ENCODE measurements at regions not wholly inside any gene's neighbourhood (a gene's known extent, or its start where the extent isn't known, plus 50 kb on each side); places are given as distances from the start of the nearest gene placed in this dataset.
"Not testable (repeated sequence)": the region's sequence is repeated elsewhere in the genome, so short reads cannot be mapped to it uniquely, and the experiment has no call there.

DNA sequence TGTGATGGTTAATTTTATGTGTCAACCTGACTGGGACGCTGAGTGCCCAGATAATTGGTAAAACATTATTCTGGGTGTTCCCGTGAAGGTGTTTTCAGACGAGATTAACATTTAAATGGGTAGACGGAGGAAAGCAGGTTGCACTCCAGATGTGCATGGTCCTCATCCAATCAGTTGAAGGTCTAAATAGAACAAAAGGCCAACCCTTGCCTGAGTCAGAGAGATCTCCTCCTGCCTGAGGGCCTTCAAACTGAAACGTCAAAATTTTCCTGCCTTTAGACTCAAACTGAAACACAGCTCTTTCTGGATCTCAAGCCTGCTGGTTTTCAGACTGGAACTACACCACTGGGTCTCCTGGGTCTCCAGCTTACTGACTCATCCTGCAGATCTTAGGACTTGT, 73.5 kb downstream of the NPIPA8 start:
- not testable (repeated sequence) for H3K9me3 Mint-ChIP-seq; H3K27me3 Mint-ChIP-seq; H3K27ac Mint-ChIP-seq; H3K4me1 Mint-ChIP-seq (ENCODE audit: low read depth); H3K4me3 Mint-ChIP-seq; H3K36me3 Mint-ChIP-seq (ENCODE audit: low read depth)

DNA sequence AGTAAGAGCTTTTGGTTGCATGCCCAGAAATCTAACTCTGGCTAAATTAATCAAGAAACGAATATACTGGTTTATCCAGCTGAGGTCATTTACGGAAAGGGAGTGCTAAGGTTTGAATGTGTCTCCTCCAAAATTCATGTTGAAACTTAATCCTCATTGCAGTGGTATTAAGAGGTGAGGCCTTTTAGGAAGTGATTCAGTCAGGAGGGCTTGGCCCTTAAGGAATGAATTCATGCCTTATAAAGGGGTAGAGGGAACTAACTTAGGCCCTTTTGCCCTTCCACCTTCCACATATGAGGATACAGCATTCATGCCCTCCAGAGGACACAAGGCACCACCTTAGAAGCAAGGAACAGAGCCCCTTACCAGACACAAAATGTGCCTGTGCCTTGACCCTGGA, 74.7 kb downstream of the NPIPA8 start:
- H3K36me3 Mint-ChIP-seq (ENCODE audit: low read depth); H3K9me3 Mint-ChIP-seq; H3K4me3 Mint-ChIP-seq; H3K27me3 Mint-ChIP-seq; H3K27ac Mint-ChIP-seq; H3K4me1 Mint-ChIP-seq (ENCODE audit: low read depth): not testable (repeated sequence)

DNA sequence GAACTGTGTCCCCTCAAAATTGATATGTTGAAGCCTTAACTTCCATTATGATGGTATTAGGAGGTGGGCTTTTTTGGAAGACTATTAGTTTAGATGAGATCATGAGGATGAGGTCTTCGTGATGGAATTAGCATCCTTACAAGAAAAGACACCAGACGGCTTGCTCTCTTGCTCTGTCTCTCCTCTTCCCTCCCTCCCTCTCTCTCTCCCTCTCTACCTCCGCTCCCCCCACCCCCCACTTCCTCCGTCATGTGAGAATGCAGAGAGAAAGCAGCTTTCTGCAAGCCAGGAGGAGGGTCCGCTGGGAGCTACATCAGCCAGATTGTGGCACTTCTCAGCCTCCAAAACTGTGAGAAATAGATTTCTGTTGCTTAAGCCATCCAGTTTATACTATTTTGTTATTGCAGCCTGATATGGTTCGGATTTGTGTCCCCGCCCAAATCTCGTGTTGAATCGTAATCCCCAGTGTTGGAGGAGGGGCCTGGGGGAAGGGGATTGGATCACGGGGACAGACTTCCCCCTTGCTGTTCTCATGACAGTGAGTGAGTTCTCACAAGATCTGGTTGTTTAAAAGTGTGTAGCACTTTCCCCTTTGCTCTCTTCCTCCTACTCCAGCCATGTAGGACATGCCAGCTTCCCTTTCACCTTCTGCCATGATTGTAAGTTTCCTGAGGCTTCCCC, 76.9 kb downstream of the NPIPA8 start:
- not testable (repeated sequence) for H3K27ac Mint-ChIP-seq; H3K4me1 Mint-ChIP-seq (ENCODE audit: low read depth); H3K4me3 Mint-ChIP-seq; H3K36me3 Mint-ChIP-seq (ENCODE audit: low read depth); H3K27me3 Mint-ChIP-seq; H3K9me3 Mint-ChIP-seq

DNA sequence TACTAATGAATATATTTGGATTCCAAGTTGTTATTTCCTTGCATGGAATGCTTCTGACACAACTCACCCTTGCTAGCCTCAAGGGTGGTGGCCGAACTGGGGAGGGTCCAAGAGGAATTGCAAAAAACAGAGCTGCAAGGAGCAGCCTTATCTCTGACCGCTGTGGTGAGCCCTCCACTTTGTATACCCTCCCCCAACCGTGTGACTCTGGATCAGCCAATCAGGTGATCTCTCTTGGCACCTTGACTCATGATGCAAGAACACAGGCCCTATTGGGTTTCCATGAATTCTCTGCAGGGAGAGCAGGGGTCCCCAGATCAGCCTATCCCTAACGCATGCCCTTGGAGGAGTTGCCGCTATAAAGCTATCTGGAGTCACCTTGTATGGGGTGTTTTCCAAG, 83.6 kb downstream of the NPIPA8 start:
- not testable (repeated sequence) for H3K27ac Mint-ChIP-seq; H3K9me3 Mint-ChIP-seq; H3K36me3 Mint-ChIP-seq (ENCODE audit: low read depth); H3K27me3 Mint-ChIP-seq; H3K4me3 Mint-ChIP-seq; H3K4me1 Mint-ChIP-seq (ENCODE audit: low read depth)

DNA sequence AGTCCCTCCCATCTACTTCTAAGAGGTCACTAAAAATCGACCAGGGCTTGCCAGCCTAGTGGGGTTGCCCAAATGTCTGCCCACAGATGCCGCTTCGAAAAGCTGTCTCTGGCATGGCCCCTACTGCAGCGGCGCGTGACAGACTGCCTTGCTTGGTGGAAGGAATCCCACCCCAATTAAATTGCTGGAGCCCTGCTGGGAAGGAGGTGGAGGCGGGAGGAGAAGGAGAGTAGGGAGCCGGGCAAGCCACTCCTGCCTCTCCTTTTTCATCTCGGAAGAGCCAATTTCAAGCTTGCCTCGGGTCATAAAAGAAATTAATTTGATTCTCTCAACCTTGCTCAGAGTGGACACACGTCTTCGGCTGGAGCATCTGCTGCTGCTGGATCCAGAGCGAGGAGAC, 106.0 kb downstream of the NPIPA8 start:
- not testable (repeated sequence) for H3K4me1 Mint-ChIP-seq (ENCODE audit: low read depth); H3K36me3 Mint-ChIP-seq (ENCODE audit: low read depth); H3K27ac Mint-ChIP-seq; H3K4me3 Mint-ChIP-seq; H3K9me3 Mint-ChIP-seq; H3K27me3 Mint-ChIP-seq

DNA sequence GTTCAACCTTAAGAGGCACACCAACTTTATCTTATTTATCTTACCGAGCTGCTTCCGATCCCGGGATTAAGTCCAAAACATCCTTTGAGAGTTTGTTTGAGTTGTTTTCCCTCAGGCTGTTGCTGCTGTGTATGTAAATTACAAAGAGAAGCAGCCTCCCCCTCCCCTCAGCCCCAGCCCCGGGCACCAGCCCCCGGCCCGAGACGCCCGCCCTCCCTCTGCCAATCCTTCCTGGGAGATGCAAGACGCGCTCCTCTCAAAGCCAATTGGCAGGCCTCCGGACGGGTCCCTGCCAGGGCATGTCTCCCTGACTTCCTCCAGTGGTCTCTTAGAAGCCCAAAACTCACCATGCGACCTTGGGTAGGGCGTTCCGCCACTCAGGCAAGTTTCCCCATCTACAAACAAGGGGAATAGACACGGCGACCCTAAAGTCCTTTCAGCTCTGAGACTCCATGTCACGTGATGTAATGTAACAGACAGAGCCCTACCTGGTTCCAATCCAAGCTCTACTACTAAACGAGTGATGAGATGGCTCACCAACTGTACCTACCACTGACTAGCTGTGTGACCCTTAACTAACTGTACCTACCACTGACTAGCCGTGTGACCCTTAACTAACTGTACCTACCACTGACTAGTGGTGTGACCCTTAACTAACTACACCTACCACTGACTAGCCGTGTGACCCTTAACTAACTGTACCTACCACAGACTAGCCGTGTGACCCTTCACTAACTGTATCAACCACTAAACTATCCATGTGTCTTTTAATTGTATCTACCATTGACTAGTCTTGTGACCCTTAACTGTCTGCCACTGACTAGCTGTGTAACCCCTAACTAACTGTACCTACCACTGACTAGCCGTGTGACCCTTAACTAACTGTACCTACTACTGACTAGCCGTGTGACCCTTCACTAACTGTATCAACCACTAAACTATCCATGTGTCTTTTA, 114.2 kb downstream of the NPIPA8 start:
- not testable (repeated sequence) for H3K4me1 Mint-ChIP-seq (ENCODE audit: low read depth); H3K27ac Mint-ChIP-seq; H3K27me3 Mint-ChIP-seq; H3K4me3 Mint-ChIP-seq; H3K36me3 Mint-ChIP-seq (ENCODE audit: low read depth); H3K9me3 Mint-ChIP-seq

DNA sequence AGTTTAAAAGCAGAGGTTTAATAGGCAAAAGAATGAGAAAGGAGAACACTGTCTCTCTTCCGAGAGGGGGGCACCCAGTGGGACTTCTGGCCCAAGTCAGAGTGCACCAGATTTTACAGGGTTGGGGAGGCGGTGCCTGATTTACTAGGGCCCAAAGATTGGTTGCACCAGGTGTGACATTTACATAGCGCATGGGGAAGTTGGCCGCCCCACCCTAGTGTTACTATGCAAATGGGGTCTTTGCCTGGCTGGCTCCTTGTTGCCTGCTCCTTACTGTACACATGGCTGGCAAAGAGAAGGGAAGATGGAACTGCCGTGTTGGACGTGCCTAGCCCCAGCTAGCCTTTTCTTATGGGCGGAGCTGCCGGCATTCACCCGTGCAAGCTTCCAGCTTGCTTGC, 118.8 kb downstream of the NPIPA8 start:
- not testable (repeated sequence) for H3K4me3 Mint-ChIP-seq; H3K4me1 Mint-ChIP-seq (ENCODE audit: low read depth); H3K27ac Mint-ChIP-seq; H3K9me3 Mint-ChIP-seq; H3K27me3 Mint-ChIP-seq; H3K36me3 Mint-ChIP-seq (ENCODE audit: low read depth)

DNA sequence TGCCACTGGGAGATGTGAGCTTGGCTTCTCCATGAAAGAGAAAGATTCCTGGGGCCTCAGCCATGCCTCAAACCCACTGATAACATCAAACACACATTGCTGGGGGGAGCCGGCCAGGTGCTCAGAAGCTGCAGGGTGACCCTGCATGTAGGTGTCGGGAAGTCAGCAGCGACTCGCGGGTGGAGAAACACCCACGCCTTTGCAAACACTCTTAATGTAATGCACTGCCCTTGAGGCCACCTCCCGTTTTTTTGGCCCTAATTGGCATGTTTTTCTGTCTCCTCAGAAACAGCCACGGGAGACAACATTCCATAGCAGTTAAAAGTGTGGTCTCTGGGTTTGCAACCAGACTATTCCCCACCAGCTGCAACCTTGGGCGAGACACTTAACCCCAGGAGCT, 119.7 kb downstream of the NPIPA8 start:
- not testable (repeated sequence) for H3K4me3 Mint-ChIP-seq; H3K9me3 Mint-ChIP-seq; H3K27me3 Mint-ChIP-seq; H3K36me3 Mint-ChIP-seq (ENCODE audit: low read depth); H3K27ac Mint-ChIP-seq; H3K4me1 Mint-ChIP-seq (ENCODE audit: low read depth)

DNA sequence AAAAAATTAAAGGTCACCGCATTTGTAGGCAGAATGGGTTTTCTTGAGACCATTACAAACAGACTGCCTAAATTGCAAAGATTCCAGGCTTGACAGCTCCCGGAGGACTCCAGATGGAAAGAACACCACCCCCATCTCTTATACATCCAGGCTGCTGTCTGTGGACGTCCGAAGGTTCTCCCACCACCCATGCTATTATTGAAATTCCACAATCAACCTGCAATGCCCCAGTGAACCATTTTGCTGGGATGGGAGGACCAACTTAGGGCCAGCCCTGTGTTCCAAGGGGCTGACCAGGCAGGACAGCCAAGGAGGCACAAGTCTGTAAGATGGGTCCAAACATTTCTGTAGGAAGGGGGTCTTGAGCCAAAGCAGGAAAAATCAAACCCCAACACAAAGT, 122.7 kb downstream of the NPIPA8 start:
- H3K4me1 Mint-ChIP-seq (ENCODE audit: low read depth); H3K36me3 Mint-ChIP-seq (ENCODE audit: low read depth); H3K27ac Mint-ChIP-seq; H3K27me3 Mint-ChIP-seq; H3K9me3 Mint-ChIP-seq; H3K4me3 Mint-ChIP-seq: not testable (repeated sequence)

DNA sequence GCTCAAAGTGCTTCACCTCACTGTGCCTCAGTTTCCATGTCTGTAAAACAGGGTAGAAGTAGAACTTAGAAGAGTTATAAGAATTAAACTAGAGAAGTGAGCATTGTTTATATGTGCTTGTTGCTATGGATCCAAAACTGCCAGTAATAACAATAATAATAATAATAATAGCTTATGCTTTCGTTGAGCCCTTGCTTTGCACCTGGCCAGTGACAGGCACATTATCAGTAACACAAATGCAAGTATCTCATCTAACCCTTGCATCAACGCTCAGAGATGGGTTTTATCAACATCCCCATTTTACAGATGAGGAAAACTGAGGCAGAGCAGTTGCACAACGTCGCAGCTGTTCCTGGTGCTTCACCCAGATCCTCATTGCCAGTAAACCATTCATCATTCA, 125.0 kb downstream of the NPIPA8 start:
- not testable (repeated sequence) for H3K4me1 Mint-ChIP-seq (ENCODE audit: low read depth); H3K27ac Mint-ChIP-seq; H3K4me3 Mint-ChIP-seq; H3K36me3 Mint-ChIP-seq (ENCODE audit: low read depth); H3K27me3 Mint-ChIP-seq; H3K9me3 Mint-ChIP-seq

DNA sequence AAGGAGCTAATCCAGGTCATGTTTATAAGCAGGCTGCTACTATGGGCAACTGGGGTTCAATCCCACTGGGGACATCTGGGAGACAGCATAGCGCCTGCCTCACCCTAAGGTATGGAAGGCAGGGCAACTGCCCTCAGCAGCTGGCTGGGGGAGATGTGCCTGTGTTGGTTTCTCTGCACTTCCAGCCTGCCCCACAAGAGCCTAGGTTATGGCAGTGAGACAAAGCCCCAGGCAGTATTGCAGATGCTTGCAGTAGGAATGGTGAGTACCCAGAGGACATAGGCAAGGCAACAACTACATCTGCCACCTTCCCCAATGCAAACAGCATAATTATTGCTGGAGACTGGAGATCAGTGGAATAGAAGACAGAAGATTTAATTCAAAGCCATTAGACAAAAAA, 131.8 kb downstream of the NPIPA8 start:
- H3K27me3 Mint-ChIP-seq; H3K4me3 Mint-ChIP-seq; H3K9me3 Mint-ChIP-seq; H3K4me1 Mint-ChIP-seq (ENCODE audit: low read depth); H3K36me3 Mint-ChIP-seq (ENCODE audit: low read depth); H3K27ac Mint-ChIP-seq: not testable (repeated sequence)

DNA sequence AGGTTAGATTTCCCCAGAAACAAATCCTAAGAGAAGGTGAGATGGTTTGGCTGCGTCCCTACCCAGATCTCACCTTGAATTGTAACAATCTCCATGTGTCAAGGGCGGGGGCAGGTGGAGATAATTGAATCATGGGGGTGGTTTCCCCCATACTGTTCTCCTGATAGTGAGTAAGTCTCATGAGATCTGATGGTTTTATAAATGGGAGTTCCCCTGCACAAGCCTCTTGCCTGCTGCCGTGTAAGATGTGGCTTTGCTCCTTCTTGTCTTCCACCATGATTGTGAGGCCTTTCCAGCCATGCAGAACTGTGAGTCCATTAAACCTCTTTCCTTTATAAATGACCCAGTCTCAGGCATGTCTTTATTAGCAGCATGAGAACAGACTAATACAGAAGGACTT, 132.2 kb downstream of the NPIPA8 start:
- not testable (repeated sequence) for H3K4me3 Mint-ChIP-seq; H3K36me3 Mint-ChIP-seq (ENCODE audit: low read depth); H3K27ac Mint-ChIP-seq; H3K27me3 Mint-ChIP-seq; H3K4me1 Mint-ChIP-seq (ENCODE audit: low read depth); H3K9me3 Mint-ChIP-seq

DNA sequence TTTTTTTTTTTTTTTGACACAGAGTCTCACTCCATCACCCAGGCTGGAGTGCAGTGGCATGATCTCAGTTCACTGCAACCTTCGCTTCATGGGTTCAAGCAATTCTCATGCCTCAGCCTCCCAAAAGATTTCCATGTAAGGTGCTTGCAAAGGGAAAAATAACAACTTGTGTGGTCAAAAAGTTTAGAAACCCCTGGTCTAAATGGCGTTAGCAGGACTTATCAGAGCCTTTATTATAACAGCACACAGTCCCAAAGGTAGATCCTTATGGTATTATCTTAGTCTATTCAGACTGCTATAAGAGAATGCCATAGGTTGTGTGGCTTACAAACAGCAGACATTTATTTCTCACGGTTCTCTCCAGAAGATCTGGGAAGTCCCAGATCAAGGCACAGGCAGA, 135.0 kb downstream of the NPIPA8 start:
- H3K4me3 Mint-ChIP-seq; H3K27me3 Mint-ChIP-seq; H3K27ac Mint-ChIP-seq; H3K36me3 Mint-ChIP-seq (ENCODE audit: low read depth); H3K9me3 Mint-ChIP-seq; H3K4me1 Mint-ChIP-seq (ENCODE audit: low read depth): not testable (repeated sequence)

DNA sequence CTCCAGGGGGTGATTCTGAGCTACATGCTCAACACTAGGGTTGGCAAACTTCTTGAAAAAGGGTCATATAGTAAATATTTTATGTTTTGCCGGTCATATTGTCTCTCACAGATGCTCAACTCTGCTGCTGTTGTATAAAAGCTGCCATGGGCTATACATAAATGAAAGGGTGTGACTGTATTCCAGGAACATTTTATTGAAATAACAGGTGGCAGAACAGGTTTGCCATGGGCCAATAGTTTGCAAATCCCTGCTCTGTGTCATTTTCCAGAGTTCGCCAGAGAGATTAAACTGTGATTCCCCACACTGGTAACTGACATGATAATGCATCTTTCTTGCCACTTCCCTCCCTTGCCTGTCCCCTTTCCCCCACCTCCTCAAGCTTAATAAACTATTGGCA, 144.1 kb downstream of the NPIPA8 start:
- not testable (repeated sequence) for H3K36me3 Mint-ChIP-seq (ENCODE audit: low read depth); H3K27me3 Mint-ChIP-seq; H3K27ac Mint-ChIP-seq; H3K4me3 Mint-ChIP-seq; H3K9me3 Mint-ChIP-seq; H3K4me1 Mint-ChIP-seq (ENCODE audit: low read depth)

DNA sequence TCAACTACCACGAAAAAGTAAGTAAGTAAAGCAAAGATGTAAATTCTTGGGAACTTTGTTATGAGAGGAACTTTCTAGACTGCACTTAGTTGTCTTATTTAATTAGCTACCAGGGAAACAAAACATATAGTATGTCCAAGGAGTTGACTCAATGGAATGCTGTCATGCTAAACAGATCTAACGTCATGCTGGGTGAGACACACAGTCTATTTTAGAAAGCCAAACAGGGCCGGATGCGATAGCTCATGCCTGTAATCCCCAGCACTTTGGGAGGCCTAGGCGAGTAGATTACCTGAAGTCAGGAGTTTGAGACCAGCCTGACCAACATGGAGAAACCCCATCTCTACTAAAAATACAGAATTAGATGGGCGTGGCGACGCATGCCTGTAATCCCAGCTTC, 146.4 kb downstream of the NPIPA8 start:
- H3K4me1 Mint-ChIP-seq (ENCODE audit: low read depth); H3K4me3 Mint-ChIP-seq; H3K27me3 Mint-ChIP-seq; H3K9me3 Mint-ChIP-seq; H3K27ac Mint-ChIP-seq; H3K36me3 Mint-ChIP-seq (ENCODE audit: low read depth): not testable (repeated sequence)

DNA sequence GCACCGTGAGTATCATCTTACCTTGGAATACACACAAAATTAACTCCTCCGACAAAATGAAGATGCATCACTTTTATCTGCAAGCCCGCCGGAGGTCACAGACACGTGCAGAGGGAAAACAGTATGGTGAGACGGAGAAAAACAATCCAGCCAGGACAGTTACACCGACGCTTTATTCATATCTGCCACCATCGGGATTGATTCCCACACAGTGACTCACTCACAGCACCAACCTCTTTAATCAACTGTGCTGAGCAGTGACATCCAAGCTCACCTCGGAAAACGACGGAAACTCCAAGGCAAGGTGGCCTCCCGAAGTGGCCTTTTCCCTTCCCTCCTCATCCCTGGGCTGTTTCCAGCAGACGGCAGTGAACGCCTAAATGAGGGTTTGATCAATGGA, 151.8 kb downstream of the NPIPA8 start:
- H3K36me3 Mint-ChIP-seq (ENCODE audit: low read depth); H3K27ac Mint-ChIP-seq; H3K4me3 Mint-ChIP-seq; H3K4me1 Mint-ChIP-seq (ENCODE audit: low read depth); H3K9me3 Mint-ChIP-seq; H3K27me3 Mint-ChIP-seq: not testable (repeated sequence)
